Hematopoietic multipotent progenitor cell treated with erythropoietin and hydrocortisone succinate and interleukin-3 and kit ligand, for 17 days (in vitro differentiated cells): ENCODE measurements at regions not wholly inside any gene's neighbourhood (a gene's known extent, or its start where the extent isn't known, plus 50 kb on each side); places are given as distances from the start of the nearest gene placed in this dataset.
"Not testable (repeated sequence)": the region's sequence is repeated elsewhere in the genome, so short reads cannot be mapped to it uniquely, and the experiment has no call there.

ENCODE experiments used
- DNase-seq: peaks from one replicate; pipeline ENCODE4 v3.0.0-alpha.2; 2015; ENCODE audit warnings: low spot score

- no peak for DNase-seq
These were observed 512.1 kb upstream of the CNTN3 start for GRCh38 chr3:75126556-75126955.

- DNase-seq, result no peak
These were observed 514.6 kb upstream of the CNTN3 start for GRCh38 chr3:75129101-75129500.

GRCh38 chr3:75136100-75136897 lies 521.8 kb upstream of the CNTN3 start:
- DNase-seq, result no peak

GRCh38 chr3:75138345-75138744 lies 523.9 kb upstream of the CNTN3 start:
- no peak for DNase-seq

- no peak for DNase-seq
These were observed 523.1 kb upstream of the FRG2C start for GRCh38 chr3:75140904-75141615.

- DNase-seq, result no peak
These were observed 519.7 kb upstream of the FRG2C start for GRCh38 chr3:75144406-75144805.

- DNase-seq, result no peak
These were observed 492.4 kb upstream of the FRG2C start for GRCh38 chr3:75171630-75172230.

- no peak for DNase-seq
These were observed 487.2 kb upstream of the FRG2C start for GRCh38 chr3:75176937-75177336.

GRCh38 chr3:75180235-75180944 lies 483.7 kb upstream of the FRG2C start:
- no peak for DNase-seq

GRCh38 chr3:75180945-75181298 lies 483.2 kb upstream of the FRG2C start:
- no peak for DNase-seq

- no peak for DNase-seq
These were observed 475.2 kb upstream of the FRG2C start for GRCh38 chr3:75188962-75189361.

GRCh38 chr3:75192146-75192616 lies 471.9 kb upstream of the FRG2C start:
- DNase-seq, result peak; percentile 59

- no peak for DNase-seq
These were observed 470.3 kb upstream of the FRG2C start for GRCh38 chr3:75193797-75194196.

GRCh38 chr3:75214332-75214731 lies 449.8 kb upstream of the FRG2C start:
- DNase-seq, result not testable (repeated sequence)

GRCh38 chr3:75218577-75218976 lies 445.6 kb upstream of the FRG2C start:
- no peak for DNase-seq

GRCh38 chr3:75220932-75221331 lies 443.2 kb upstream of the FRG2C start:
- no peak for DNase-seq

GRCh38 chr3:75224412-75224811 lies 439.7 kb upstream of the FRG2C start:
- DNase-seq, result no peak

- no peak for DNase-seq
These were observed 431.9 kb upstream of the FRG2C start for GRCh38 chr3:75232216-75232615.

- DNase-seq, result no peak
These were observed 428.5 kb upstream of the FRG2C start for GRCh38 chr3:75235631-75236030.

- no peak for DNase-seq
These were observed 427.1 kb upstream of the FRG2C start for GRCh38 chr3:75237053-75237452.

- DNase-seq, result no peak
These were observed 426.7 kb upstream of the FRG2C start for GRCh38 chr3:75237477-75237876.

GRCh38 chr3:75241226-75241962 lies 422.7 kb upstream of the FRG2C start:
- not testable (repeated sequence) for DNase-seq
